Activated naive CD4-positive, alpha-beta T cell treated with anti-CD3 and anti-CD28 coated beads, Interleukin-2, amount 50 U/mL, for 72 hours (primary cell): ENCODE measurements at regions not wholly inside any gene's neighbourhood (a gene's known extent, or its start where the extent isn't known, plus 50 kb on each side); places are given as distances from the start of the nearest gene placed in this dataset.
A peak's percentile ranks its signal among the peaks of the same experiment; 100 is the strongest.

Source experiments
- ATAC-seq, 2 donors: fragments of 150-1000 bp; cut with Tn5 transposase; 2 replicates each; pipeline ENCODE4 v1.10.0; 2021; ENCODE audit warnings: mild to moderate bottlenecking in 2 of 2, moderate library complexity in 2 of 2
- DNase-seq, 2 donors: peaks; one replicate each; pipeline ENCODE4 v3.0.0; 2021 to 2022; ENCODE audit warnings: low spot score in 2 of 2
- H3K27ac Mint-ChIP-seq, 2 donors: one replicate each; pipeline ENCODE4 v1.8.0; 2022; ENCODE audit warnings: mild to moderate bottlenecking in 2 of 2, mixed read lengths in 2 of 2
- H3K36me3 Mint-ChIP-seq, 2 donors: one replicate each; pipeline ENCODE4 v1.8.0; 2022; ENCODE audit warnings: mixed read lengths in 2 of 2
- H3K9me3 Mint-ChIP-seq, 2 donors: one replicate each; pipeline ENCODE4 v1.8.0; 2022; ENCODE audit warnings: mixed read lengths in 2 of 2

DNA sequence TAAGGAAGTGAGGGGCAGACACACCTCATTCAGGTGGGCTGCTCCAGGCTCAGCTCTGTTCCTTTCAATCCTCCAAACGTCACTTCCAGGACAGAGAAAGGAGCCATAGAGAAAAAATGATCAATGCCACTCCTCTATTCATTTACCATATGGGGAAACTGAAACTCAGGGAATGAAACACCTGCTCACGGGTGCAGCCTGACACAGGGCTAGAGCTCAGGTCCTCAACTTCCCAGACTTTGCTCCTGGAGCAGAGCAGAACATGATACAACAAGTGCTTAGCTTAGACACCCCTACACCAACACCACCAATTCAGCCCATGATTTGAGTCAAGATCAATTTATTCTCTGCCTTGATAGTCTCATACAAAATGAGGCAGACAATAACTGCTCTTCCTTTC is 58.5 kb upstream of the LPP start:
- DNase-seq (no peak), ATAC-seq (no peak)
- Mint-ChIP-seq H3K36me3 (peaks cover 5 to 9% of the 10 kb centered on the region in 2 donors), H3K9me3 (peaks cover 8 to 14% of the 10 kb centered on the region in 2 donors), H3K27ac (no peak overlapping the region)

DNA sequence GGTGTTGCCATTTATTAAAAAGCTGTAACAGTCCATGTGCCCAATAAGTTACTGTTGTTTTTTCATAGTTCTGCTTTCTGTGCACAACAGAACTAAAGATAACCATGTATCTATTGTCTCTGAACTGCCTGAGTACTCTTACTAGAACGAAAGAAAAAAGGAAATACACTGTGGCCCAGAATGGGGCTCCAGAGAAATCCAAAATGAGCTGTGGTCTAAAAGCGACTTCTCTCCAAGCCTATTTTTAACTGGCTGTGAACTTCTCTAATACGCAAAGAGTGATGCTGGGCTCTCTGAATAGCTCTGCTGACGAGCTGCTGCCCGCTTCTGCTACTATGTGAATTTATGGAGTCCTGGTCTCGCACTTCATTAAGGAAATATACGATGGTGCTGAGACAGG is 56.2 kb upstream of the LPP start:
- DNase-seq (no peak), ATAC-seq (no peak)
- Mint-ChIP-seq H3K9me3 (peaks cover 8 to 10% of the 10 kb centered on the region in 2 donors), H3K36me3 (peaks cover 0 to 12% of the 10 kb centered on the region in 2 donors), H3K27ac (no peak overlapping the region)

DNA sequence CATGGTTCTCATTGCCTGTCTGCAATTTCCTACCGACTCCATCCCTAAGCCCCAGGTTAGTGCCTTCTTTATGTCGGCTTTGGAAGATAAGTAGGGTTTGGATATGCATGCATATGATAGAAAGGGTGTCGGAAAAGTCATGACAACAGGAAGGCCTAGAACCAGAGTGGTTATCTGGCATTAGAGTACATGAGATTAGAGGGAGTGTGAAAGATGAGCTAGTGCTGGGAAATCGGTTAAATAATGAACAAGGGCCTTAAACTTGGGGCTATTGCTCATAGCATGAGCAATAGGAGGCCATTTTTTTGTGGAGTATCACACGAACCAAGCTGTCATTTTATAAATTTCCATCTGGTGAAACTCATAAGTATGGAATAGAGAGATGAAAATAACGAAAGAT is 54.0 kb upstream of the LPP start:
- Mint-ChIP-seq H3K9me3 (peaks cover 8 to 13% of the 10 kb centered on the region in 2 donors), H3K27ac (no peak overlapping the region), H3K36me3 (peaks cover 0 to 12% of the 10 kb centered on the region in 2 donors)
- DNase-seq (no peak), ATAC-seq (no peak)

DNA sequence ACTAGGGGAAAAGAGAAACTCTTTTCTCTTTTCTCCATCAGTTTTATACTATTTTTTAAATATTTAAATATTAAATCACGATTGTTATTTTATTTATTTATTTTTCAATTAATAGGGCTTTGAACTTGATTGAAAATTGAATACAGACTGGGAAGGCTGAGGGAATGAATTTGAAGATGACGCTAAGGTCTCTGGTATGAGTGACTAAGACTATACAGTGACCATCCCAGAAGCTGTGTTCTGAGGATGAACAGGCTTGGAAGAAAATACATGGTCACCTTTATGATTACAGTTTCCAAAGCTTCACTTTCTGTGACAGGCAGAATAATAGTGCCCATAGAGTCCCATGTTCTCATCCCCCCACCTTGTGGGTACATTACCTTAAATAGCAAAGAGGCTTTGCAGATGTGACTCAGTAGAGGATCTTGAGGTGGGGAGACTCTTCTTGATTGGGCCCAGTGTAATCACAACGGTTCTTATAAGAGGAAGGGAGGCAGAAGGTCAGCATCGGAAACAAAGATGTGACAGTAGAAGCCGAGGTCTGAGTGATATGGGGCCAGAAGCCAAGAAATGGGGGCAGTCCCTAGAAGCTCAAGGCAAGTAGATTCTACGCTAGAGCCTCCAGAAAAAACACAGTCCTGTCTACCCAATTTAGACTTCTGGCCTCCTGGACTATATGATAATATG is 51.0 kb upstream of the LPP start:
- ATAC-seq (no peak), DNase-seq (no peak)
- Mint-ChIP-seq H3K36me3 (peaks cover 0 to 12% of the 10 kb centered on the region in 2 donors), H3K27ac (no peak overlapping the region), H3K9me3 (peaks cover 8 to 14% of the 10 kb centered on the region in 2 donors)

DNA sequence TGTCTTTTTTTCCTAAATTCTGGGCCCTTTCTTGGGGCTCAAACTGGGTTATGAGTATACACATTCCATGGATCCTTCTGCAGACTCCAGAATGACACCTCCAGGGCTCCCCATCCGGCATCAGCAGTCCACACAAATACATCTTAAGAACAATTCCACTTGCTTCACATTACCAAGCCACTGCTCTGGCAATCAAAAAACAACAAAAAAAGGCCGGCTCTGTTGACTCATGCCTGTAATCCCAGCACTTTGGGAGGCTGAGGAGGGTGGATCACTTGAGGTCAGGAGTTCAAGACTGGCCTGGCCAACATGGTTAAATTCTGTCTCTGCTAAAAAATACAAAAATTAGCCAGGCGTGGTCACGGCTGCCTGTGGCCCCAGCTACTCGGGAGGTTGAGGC is 49.9 kb upstream of the LPP start:
- Mint-ChIP-seq H3K9me3 (peaks cover 7 to 15% of the 10 kb centered on the region in 2 donors), H3K27ac (peak overlapping the region in 1 of 2 donors; percentile 51), H3K36me3 (peaks cover 3 to 12% of the 10 kb centered on the region in 2 donors)
- DNase-seq: no peak
- ATAC-seq: no peak
